GM21825 (cell line): ENCODE measurements at regions not wholly inside any gene's neighbourhood (a gene's known extent, or its start where the extent isn't known, plus 50 kb on each side); places are given as distances from the start of the nearest gene placed in this dataset.
"Not testable (repeated sequence)": the region's sequence is repeated elsewhere in the genome, so short reads cannot be mapped to it uniquely, and the experiment has no call there.

Source experiments
- ATAC-seq: cut with Tn5 transposase; IDR thresholded peaks from one replicate; pipeline ENCODE4 v1.9.1; 2021; ENCODE audit warnings: mild to moderate bottlenecking, moderate library complexity; ENCODE audit not compliant: unreplicated experiment

- no peak for ATAC-seq
Measured at GRCh38 chr22:46040471-46041465, 63.8 kb upstream of the WNT7B start.

DNA sequence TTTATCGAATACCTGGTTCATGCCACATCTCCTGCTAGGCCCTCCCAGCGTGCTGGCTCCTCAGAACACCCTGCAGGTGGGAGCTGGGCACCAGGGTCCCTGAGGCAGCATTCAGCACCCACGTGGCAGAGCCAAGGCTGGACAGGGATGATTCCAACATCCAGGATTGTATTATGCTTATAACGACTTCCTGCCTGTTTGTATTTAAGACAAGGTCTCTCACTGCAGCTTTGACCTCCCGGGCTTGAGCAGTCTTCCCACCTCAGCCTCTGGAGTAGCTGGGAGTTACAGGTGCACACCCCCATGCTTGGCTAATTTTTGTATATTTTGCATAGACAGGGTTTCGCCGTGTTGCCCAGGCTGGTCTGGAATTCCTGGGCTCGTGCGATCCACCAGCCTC is 64.7 kb upstream of the WNT7B start:
- no peak for ATAC-seq

DNA sequence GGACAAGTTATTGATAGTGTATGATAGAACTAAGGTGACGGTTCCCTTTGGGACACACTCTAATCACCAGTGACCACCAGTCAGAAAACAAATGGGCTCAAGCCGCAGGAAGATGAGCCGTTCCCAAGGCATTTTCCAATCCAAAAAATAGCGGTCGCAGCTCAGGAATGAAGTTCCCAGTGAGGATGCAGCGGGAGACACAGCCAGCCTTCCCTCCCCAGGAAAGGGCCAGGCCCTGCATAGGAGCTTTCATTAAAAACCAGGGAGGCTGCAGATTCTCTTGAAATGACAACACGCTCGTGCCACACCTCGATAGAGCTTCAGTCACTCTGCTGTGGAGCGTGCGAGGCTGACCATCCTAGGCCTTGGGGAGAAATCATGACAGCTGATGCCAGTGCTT is 65.8 kb upstream of the WNT7B start:
- no peak for ATAC-seq

DNA sequence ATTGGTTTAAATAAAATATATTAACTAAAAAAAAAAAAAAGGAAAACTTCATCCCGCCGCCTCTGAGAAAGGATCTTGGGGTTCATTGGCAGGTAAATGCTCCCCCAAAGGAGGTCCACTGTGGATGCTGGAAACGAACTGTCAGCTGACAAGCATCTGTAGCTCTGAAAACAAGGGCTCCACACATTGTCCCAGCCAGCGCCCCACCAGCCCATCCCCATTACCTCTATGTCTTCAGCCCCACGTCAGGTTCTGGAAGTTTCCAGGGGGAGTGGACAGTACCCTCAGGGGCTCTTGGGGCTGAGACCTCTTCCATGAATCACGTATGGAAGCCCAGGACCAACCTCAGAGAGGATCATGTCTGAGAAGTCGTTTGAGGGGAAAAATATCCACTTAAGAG is 66.4 kb upstream of the WNT7B start:
- no peak for ATAC-seq

DNA sequence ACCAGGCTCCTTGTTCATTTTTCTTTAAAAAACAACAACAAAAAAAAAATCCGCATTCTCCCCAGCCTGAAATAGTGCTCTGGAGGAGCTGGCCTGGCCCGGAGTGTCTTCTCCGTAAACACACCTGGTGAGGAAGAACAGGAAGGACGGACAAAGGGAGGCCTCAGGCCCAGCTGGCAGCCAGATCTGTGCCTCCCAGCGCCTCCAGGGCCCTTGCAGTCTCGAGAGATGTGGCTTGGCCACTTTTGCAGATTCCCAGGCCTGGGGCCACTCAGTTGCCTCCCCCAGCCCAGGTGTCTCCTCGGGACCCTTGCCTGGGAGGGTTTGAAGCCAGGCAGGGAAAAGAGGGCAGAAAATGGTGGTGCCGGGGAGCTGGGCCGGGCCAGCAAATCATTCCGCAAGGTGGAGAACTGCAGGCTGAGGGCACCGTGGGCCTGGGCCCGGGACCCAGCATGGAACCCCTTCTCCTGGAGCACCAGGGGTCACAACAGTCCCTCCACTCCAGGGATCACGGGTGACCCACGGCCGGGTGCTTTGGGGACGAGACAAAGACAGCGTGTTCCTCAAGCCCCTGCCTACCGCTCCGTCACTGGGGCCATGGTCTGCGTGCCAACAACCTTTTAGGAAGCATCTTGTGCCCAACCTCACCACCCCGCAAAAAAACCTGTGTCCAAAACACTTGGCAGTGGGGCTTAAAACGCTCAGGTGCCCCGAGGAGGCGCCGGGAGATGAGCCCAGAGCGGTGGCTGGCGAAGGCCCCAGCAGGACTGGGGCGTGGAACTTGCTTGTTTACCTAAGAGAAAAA is 67.1 kb upstream of the WNT7B start:
- ATAC-seq: no peak

DNA sequence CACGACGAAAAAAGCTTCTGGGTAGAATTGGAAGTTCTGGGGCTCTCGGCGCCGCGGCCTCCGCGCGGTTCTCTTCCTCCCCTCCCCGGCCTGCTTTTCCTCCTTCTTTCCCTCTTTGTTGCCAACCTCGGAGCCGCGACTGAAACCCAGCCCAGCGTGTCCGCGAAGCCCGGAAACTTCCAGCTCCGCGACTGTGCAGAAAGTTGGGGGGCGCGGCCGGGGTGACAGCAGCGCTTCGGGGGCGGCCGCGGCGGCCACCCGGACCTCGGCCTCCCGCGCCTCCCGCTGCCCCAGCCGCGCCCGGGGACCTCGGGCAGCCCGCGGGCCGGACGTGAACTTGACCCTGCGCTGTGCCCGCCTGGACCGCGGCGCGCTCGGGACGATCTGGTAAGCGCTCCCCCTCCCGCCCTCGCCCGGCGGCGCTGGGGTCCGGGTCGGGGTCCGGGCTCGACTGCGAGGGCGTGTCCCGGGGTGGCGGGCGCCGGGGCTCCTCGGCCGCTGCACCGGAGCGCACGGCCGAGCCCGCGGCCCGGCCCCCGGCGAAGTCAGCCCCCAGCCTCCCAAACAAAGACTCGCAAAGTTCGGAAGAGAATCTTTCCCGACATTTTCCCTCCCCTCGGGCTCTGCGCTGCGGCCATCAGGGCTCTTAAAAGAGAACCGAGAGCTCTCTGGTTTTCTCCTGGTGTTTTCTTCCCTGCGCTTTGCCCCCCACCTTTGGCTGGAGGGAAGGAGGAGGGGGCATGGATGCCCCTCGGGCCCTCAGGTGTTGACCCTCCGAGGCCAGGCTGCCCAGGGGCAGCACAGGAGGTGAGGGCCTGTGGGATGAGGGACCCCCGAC is 67.9 kb upstream of the WNT7B start:
- no peak for ATAC-seq

DNA sequence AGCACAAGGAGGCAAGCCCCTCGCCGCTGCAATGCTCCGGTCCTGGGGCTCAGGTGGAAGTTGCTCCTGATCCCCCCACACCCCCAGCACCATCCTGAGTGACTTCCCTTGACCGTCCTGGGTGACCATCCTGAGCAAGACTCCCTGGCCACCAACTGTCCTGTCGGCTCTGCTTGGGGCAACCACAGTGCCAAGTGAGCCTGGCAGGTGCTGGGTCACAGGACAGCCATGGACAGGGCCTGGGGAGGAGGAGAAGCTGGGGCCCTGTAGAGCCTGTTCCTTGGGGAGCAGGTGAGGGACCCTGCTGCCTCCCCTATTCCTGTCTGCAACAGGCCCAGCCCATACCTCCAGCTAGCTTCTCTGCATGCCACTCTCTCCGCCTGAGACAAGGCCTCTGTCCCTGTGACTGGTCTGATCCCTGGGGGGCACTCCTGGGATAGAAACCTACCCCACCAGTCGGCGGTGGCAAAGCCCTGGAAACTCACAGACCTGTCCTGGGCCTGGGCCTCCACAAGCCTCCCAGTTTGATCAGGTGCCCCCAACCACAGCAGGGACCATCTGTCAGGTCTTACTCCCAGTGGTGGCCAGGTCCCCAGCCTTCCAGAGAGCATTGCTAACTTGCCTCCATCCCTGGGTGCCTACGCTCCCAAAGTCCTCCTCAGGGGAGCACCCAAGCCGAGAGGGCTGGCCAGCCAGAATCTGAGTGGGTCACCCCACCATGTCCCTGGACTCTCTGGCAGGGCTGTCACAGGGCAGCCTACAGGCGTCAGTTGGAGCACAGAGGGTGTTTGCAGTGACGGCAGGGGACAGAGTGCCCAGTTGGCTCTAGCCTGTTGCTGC is 68.7 kb upstream of the WNT7B start:
- ATAC-seq: no peak

DNA sequence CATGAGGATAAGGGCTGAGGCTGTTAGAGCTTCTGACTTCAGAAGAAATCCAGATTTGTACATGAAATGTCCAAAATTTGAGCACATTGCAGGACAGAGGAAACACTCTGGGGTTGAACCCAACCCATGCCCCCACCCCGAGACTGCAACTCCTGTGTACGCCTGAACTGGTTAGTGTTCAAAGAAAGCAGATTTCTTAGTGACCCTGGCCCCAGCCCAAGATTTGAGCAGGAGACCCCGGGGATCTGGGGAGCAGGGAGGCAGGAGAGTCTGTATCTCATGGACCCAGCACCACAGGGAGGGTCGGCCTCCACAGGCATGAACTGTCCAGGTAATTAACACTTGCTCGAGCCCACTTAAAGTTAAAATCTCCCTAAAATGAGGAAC is 69.3 kb upstream of the WNT7B start:
- ATAC-seq: no peak

DNA sequence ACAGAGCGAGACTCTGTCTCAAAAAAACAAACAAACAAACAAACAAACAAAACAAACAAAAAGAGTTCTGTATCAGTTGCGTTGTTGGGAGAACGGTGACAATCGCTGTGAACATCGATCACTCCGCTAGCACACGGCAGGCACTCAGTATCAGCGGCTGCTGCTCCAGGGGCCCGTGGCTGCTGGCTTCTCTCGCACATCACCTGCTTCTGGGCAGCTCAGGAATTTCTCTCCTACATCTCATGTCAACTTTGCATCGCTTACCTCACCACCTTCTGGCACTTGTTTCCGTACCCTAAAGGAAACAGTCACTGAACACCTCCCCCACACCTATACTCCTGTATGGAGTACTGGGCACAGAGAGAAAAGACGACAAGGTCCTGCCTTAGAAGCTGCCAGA is 70.3 kb upstream of the WNT7B start:
- ATAC-seq: no peak

- no peak for ATAC-seq
Measured at GRCh38 chr22:46047841-46048595, 71.1 kb upstream of the WNT7B start.

DNA sequence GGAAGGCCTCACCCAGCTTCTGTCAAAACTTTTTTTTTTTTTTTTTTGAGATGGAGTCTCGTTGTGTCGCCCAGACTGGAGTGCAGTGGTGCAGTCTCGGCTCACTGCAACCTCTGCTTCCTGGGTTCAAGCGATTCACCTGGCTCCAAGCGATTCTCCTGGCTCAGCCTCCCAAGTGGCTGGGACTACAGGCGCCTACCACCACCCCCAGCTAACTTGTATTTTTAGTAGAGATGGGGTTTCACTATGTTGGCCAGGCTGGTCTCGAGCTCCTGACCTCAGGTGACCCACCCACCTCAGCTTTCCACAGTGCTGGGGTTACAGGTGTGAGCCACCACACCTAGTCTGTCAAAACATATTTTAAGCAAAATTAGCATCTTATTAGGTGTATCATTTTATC is 71.7 kb upstream of the WNT7B start:
- ATAC-seq: not testable (repeated sequence)

GRCh38 chr22:46049726-46050450 is 72.9 kb upstream of the WNT7B start:
- no peak for ATAC-seq

DNA sequence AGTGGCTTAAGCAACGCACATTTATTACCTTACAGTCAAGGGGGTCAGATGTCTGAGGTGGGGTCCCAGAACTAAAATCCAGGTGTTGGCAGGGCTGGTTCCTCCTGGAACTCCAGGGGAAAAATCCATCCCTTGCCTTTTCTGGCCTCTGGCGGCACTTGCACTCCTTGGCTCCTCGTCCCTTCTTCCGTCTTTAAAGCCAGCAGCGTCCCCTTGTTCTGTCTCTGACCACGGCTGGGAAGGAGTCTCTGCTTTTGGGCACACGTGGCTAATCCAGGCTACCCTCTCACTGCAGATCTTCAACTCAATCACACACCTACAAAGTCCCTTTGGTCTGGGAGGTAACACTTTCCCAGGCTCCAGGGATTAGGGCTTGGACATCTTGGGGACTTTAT is 73.5 kb upstream of the WNT7B start:
- no peak for ATAC-seq

DNA sequence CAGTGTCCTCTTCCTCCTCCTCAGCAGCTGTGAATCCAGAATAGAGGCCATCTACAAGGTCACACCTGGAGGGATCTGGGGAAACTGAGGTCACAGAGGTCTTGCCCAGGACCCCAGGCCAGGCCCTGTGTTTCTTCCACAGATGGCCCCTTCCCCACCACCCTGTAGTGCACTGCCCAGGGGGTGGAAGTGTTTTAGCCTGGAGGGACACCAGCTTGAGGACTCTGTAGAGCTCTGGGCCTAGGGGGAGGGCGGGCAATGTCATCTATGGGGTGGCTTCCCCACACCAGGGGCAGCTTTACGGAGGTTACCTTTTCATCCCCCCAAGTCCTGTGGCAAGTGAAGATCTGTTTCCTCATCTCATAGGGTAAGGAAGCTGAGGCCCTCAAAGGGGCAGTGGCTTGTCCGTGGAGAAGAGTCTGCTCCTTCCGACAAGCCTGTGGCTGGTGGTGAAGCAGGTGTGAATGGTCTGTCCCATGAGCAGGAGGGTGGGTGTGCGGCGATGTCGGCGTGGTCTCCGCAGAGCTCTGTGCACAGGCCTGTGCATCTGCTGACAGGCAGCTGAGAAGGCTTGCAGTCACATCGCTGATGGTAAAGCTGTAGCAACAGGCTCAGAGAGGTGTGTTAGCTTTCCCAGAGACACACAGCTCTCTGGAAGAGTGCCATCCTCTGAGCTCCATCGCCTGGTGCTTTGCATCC is 74.1 kb upstream of the WNT7B start:
- no peak for ATAC-seq

DNA sequence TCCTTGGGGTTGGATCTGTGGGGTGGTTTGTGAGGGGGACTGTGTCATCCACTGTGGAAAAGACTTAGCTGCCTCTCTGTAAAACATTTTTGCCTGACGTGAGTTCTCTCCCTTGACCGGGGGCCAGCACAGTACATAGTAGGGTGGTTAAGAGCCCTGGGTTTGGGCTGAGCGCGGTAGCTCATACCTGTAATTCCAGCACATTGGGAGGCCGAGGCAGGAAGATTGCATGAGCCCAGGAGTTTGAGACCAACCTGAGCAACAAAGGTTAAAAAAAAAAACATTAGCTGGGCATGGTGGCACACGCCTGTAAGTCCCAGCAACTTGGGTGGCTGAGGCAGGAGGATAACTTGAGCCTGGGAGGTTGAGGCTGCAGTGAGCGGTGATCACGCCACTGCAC is 74.7 kb upstream of the WNT7B start:
- no peak for ATAC-seq

DNA sequence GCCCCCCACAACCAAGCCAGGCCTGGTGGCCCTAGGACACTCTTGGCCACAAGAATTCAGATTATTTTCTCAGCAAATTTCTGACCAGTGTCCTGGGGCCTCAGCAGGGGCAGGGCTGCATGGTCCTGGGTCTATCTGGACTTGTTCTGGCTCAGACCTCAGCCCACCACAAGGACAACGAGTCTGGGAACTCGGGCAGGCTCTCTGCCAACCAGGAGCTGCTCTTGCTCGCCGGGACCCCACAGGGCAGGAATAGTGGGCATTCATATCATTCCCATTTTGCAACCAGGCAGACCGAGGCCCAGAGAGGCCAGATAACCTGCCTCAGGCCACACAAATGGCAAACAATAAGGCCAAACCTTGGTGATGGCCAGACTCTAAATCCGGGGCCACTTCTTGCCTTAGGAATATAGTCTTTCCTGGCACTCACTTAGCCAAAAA is 75.4 kb upstream of the WNT7B start:
- no peak for ATAC-seq

GRCh38 chr22:46052801-46053562 is 76.0 kb upstream of the WNT7B start:
- ATAC-seq: no peak
